Testis (tissue), 2 donors: ENCODE measurements at regions not wholly inside any gene's neighbourhood (a gene's known extent, or its start where the extent isn't known, plus 50 kb on each side); places are given as distances from the start of the nearest gene placed in this dataset.

Experiments used
- DNase-seq: peaks from one replicate; pipeline ENCODE4 v3.0.0-alpha.2; 2019
- H3K27ac ChIP-seq, 2 donors: fragments of 200-600 bp; sonication (generic); one replicate each; pipeline ENCODE4 v1.5.1; 2019
- H3K27me3 ChIP-seq: fragments of 200-600 bp; sonication (generic); one replicate; pipeline ENCODE4 v1.5.1; 2019
- H3K36me3 ChIP-seq: fragments of 200-600 bp; sonication (generic); one replicate; pipeline ENCODE4 v1.5.1; 2017; ENCODE audit warnings: low read depth; ENCODE audit errors: missing control alignments
- H3K4me1 ChIP-seq: fragments of 200-600 bp; sonication (generic); one replicate; pipeline ENCODE4 v1.5.1; 2019
- H3K4me3 ChIP-seq, 2 donors: fragments of 200-600 bp; sonication (generic); one replicate each; pipeline ENCODE4 v1.5.1; 2017 to 2019
- H3K9me3 ChIP-seq: fragments of 200-600 bp; sonication (generic); one replicate; pipeline ENCODE4 v1.5.1; 2017
- POLR2A ChIP-seq: fragments of 450-650 bp; IDR thresholded peaks from one replicate; pipeline ENCODE4 v1.6.1; 2017; ENCODE audit warnings: antibody characterized with exemption, mild to moderate bottlenecking, moderate library complexity
- WGBS, 2 donors: methylation state at CpG; one replicate each; pipeline ENCODE4 v1.1.5; 2018; 5-methylcytosine and 5-hydroxymethylcytosine counted together
- intact Hi-C: fragments of 100-400 bp; cut with DNase I; formaldehyde crosslinking; loops from one replicate; pipeline ENCODE4 v1.15.1; 2023; ENCODE audit warnings: low total_unique reads
- TF ChIP-seq, protein P1 (sequence below), 3 experiments: fragments of 450-650 bp in 2 of 3; fragments of 200-600 bp in 1 of 3; sonication (generic) in 1 of 3; IDR thresholded peaks; one replicate each; pipeline ENCODE4 v1.5.1; 2016 to 2019; ENCODE audit warnings: antibody characterized with exemption in 3 of 3, mild to moderate bottlenecking in 2 of 3, moderate library complexity in 1 of 3

DNA sequence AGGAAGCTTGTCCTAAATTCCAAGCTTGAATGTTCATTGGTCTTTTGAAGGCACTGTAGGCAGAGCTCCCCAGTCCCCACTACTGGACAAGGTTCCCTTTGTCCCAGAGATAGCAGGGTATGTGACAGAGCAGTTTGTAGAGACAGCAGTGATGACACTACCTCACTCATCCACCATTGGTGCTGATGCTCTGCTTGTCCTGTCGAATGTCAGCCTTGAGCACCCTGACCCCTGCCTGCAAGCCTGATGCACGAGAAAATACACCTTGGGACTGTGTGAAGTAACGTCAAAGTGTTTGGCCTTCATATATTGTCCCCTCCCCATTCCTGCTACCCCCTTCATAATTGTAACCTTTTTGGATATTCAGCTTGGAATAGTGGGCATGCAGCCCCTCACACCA is 188.9 kb upstream of the EOLA2 start:
- whole genome bisulfite sequencing, 2 donors, result 64 to 73% methylated on average over 3 of the region's 3 CpGs

DNA sequence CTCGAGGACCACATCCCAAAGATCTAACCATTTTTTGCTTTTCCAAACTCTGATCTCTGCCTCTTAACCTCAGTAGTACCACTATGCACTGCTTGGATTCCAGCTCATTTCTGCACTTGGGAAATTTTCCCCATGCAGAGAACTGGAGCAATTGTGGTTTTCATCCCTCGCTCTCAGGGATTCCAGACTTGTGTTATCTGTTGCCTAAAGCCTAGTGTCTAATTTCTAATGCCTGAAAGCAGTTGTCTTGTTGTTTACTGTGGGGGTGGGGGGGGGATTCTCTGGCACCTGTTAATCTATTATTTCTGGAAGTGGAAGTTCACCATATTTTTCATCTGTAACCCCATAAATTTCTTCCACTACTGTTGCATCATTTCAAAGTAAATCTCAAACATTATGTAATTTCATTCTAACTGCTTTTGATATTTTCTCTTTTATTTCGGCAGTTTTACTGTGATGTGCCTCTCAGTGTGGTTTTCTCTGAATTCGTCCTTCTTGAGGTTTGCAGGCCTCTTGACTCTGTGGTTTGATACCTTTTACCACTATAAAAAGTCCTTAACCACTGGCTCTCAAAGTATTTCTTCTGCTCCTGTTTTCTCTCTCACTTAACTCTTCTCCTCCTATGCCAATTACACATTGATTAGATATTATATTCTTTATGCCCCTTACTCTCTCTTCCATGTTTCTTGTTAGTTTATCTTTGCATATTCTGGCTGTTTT is 205.6 kb upstream of the EOLA2 start:
- no peak overlapping the region for H3K4me3 ChIP-seq
- DNase-seq, result no peak
- no peaks in the 10 kb centered on the region for H3K27me3 ChIP-seq
- TF ChIP-seq, protein P1, sequence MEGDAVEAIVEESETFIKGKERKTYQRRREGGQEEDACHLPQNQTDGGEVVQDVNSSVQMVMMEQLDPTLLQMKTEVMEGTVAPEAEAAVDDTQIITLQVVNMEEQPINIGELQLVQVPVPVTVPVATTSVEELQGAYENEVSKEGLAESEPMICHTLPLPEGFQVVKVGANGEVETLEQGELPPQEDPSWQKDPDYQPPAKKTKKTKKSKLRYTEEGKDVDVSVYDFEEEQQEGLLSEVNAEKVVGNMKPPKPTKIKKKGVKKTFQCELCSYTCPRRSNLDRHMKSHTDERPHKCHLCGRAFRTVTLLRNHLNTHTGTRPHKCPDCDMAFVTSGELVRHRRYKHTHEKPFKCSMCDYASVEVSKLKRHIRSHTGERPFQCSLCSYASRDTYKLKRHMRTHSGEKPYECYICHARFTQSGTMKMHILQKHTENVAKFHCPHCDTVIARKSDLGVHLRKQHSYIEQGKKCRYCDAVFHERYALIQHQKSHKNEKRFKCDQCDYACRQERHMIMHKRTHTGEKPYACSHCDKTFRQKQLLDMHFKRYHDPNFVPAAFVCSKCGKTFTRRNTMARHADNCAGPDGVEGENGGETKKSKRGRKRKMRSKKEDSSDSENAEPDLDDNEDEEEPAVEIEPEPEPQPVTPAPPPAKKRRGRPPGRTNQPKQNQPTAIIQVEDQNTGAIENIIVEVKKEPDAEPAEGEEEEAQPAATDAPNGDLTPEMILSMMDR (IDR thresholded peaks at IDR 0.05), result no peak
- no peak for TF ChIP-seq POLR2A
- no peaks in the 10 kb centered on the region for H3K4me1 ChIP-seq
- 85 to 91% methylated on average over 4 of the region's 4 CpGs for WGBS, 2 donors
- H3K27ac ChIP-seq, result no peak overlapping the region
- H3K36me3 ChIP-seq, result no peaks in the 10 kb centered on the region
- no peaks in the 10 kb centered on the region for H3K9me3 ChIP-seq
- intact Hi-C loops, result no loop called here

More for the DNA sequence above, 188.9 kb upstream of the EOLA2 start:
- Histone ChIP-seq H3K36me3 (no peaks in the 10 kb centered on the region), H3K27me3 (no peaks in the 10 kb centered on the region), H3K4me3 (no peak overlapping the region), H3K9me3 (no peaks in the 10 kb centered on the region), H3K4me1 (no peaks in the 10 kb centered on the region), H3K27ac (no peak overlapping the region)
- DNase-seq, result no peak
- intact Hi-C loops, result no loop called here
- no peak for TF ChIP-seq POLR2A
- TF ChIP-seq, protein P1 (IDR thresholded peaks at IDR 0.05), result no peak

DNA sequence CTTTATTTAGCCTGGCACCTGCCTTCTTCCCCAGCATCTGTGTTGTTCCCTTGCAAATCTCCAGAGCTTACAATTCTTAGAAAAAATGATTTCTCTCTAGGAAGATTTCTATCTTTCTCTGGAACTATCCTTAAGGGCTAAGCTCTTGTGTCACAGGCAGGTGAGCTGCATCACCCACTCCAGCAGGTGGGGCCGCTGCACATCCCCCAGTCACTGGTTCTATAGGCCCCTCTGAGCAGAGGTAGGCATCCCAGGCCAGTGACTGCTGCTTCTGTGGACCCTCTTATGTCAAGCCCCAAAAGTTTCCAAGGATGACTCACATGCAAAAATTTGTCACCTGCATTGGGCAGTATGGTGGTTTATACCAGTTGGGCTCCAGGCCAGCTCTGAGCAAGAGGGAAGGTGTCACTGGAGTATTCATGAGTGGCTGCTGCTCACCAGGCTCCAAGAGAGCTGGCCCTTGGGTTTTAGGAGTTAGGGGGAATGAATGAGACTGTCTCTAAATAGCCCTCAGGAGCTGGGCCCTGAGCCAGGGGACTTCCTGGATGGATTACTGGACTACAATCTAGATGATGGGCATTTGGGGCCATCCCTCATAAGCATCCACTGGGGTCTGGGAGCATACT is 208.1 kb upstream of the EOLA2 start:
- no peaks in the 10 kb centered on the region for H3K4me1 ChIP-seq

DNA sequence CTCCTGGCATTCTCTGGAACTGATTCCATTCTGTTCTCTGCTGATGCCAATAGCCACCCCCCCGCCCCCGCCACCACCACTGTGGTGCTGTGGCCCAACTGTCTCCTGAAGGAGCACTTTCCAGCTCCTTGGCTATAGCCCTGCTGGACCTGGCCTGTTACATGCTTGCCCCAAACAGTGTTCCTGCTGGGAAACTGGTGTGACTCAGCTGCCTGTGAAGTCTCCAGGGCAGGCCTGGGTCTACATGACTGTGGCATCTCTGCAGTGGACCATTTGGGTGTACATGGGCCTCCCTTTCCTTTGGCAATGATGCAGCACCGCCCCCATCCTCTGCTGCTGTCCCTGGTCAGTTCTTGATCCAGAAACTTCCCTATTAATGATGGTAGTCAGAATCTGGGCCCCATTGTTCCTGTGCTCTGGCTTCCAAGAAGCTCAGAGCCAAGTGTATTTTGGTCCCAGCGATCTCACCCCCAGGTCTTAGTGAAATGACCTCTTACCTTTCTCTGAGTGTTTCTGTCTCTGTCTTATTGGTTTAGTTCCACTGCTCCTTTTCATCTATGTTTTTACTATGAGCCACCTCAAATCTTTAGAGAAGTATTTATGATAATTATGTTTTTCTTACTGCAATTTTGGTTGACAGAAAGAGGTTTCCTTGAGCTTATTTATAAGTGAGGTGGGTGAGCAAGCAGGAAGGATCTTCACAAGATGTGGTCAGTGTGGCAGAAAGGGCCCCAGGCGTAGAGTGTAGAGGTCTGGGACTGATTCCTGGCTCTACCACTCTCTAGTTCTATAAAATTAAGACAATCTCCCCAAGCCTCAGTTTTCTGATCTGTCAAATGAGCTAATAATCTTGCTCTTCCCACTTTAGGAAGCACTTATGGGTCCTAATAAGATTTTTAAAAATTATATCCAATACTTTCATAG is 210.7 kb upstream of the EOLA2 start:
- DNase-seq, result no peak
- Histone ChIP-seq H3K9me3 (no peaks in the 10 kb centered on the region), H3K36me3 (no peaks in the 10 kb centered on the region), H3K27ac (no peak overlapping the region), H3K4me1 (no peaks in the 10 kb centered on the region), H3K27me3 (no peaks in the 10 kb centered on the region), H3K4me3 (no peak overlapping the region)
- 57 to 74% methylated on average over 3 to 5 of the region's 5 CpGs for WGBS, 2 donors
- no peak for TF ChIP-seq POLR2A
- TF ChIP-seq, protein P1 (IDR thresholded peaks at IDR 0.05), result no peak
- intact Hi-C loops, result no loop called here

More for the DNA sequence above, 208.1 kb upstream of the EOLA2 start:
- H3K27ac ChIP-seq, result no peak overlapping the region
- H3K36me3 ChIP-seq, result no peaks in the 10 kb centered on the region
- H3K4me3 ChIP-seq, result no peak overlapping the region
- no peaks in the 10 kb centered on the region for H3K27me3 ChIP-seq
- no peaks in the 10 kb centered on the region for H3K9me3 ChIP-seq
- intact Hi-C loops, result no loop called here
- no peak for DNase-seq
- TF ChIP-seq, protein P1 (IDR thresholded peaks at IDR 0.05), result no peak
- no peak for TF ChIP-seq POLR2A
- 83 to 100% methylated on average over 1 of the region's 1 CpG for WGBS, 2 donors
